GF-D8 (cell line): ENCODE measurements at regions not wholly inside any gene's neighbourhood (a gene's known extent, or its start where the extent isn't known, plus 50 kb on each side); places are given as distances from the start of the nearest gene placed in this dataset.
"Not testable (repeated sequence)": the region's sequence is repeated elsewhere in the genome, so short reads cannot be mapped to it uniquely, and the experiment has no call there.

Source experiments
- DNase-seq: peaks from one replicate; lab custom pipeline; 2025; lab: John Stamatoyannopoulos, UW

- DNase-seq = no peak
Observed at GRCh38 chr5:38790268-38790667, 55.5 kb upstream of the OSMR start.

GRCh38 chr5:38790891-38791290, 54.9 kb upstream of the OSMR start:
- DNase-seq = no peak

GRCh38 chr5:38793099-38793498, 52.7 kb upstream of the OSMR start:
- DNase-seq = no peak

GRCh38 chr5:38794037-38794436, 51.8 kb upstream of the OSMR start:
- not testable (repeated sequence) for DNase-seq

GRCh38 chr5:38794986-38795385, 50.8 kb upstream of the OSMR start:
- no peak for DNase-seq

GRCh38 chr5:38795986-38796741, 49.6 kb upstream of the OSMR start:
- no peak for DNase-seq
